Caco-2 (cell line): ENCODE measurements at regions not wholly inside any gene's neighbourhood (a gene's known extent, or its start where the extent isn't known, plus 50 kb on each side); places are given as distances from the start of the nearest gene placed in this dataset.

Experiments used
- BruUV-seq: library from RNA; stranded (reverse); fragments of 400-500 nt; replicated peaks from 2 replicates; lab custom pipeline; 2021; lab: Mats Ljungman, UMichigan
- CTCF ChIA-PET: fragments of 300-600 bp; sonication (Branson Sonifier 250); formaldehyde crosslinking; loops from one replicate; lab custom pipeline; 2022; ENCODE audit warnings: antibody characterized with exemption; lab: Charles Lee
- POLR2A ChIA-PET: fragments of 300-600 bp; sonication (Branson Sonifier 250); formaldehyde crosslinking; loops from one replicate; lab custom pipeline; 2022; ENCODE audit warnings: antibody characterized with exemption; lab: Charles Lee
- DNase-seq, 2 experiments: peaks; one replicate each; pipeline versions ENCODE4 v3.0.0 to v3.0.0-alpha.2; 2020 to 2022
- H3K27me3 ChIP-seq: replicated peaks from 2 replicates; pipeline ENCODE4 v1.6.0; 2011; ENCODE audit warnings: low read length; ENCODE audit not compliant: control insufficient read depth, insufficient read depth
- H3K36me3 ChIP-seq: 2 replicates; pipeline ENCODE4 v1.5.1; 2011; ENCODE audit warnings: low read length; ENCODE audit not compliant: control insufficient read depth, insufficient read depth
- H3K4me1 ChIP-seq: fragments of 250-450 bp; sonication (Bioruptor Pico); 2 replicates; pipeline ENCODE4 v1.5.1; 2020; ENCODE audit warnings: mild to moderate bottlenecking
- H3K4me3 ChIP-seq: 2 replicates; pipeline ENCODE4 v1.5.1; 2011; ENCODE audit warnings: low read depth, mild to moderate bottlenecking, control low read depth, low read length
- H3K9me3 ChIP-seq: fragments of 250-450 bp; sonication (Bioruptor Pico); 2 replicates; pipeline ENCODE4 v1.5.1; 2020; ENCODE audit warnings: mild to moderate bottlenecking, moderate library complexity
- H3K27ac Mint-ChIP-seq: one replicate; pipeline ENCODE4 v1.8.0; 2022; ENCODE audit warnings: mixed read lengths; ENCODE audit not compliant: unreplicated experiment
- H3K27me3 Mint-ChIP-seq: one replicate; pipeline ENCODE4 v1.8.0; 2022; ENCODE audit warnings: mixed read lengths; ENCODE audit not compliant: insufficient read depth, unreplicated experiment
- H3K36me3 Mint-ChIP-seq: one replicate; pipeline ENCODE4 v1.8.0; 2022; ENCODE audit warnings: mild to moderate bottlenecking, mixed read lengths; ENCODE audit not compliant: insufficient read depth, unreplicated experiment
- H3K4me1 Mint-ChIP-seq: one replicate; pipeline ENCODE4 v1.8.0; 2022; ENCODE audit warnings: low read depth, mixed read lengths; ENCODE audit not compliant: unreplicated experiment
- H3K4me3 Mint-ChIP-seq: one replicate; pipeline ENCODE4 v1.8.0; 2022; ENCODE audit warnings: mild to moderate bottlenecking, moderate library complexity, mixed read lengths; ENCODE audit not compliant: unreplicated experiment
- H3K9me3 Mint-ChIP-seq: one replicate; pipeline ENCODE4 v1.8.0; 2022; ENCODE audit warnings: mixed read lengths; ENCODE audit not compliant: unreplicated experiment
- intact Hi-C: fragments of 100-400 bp; cut with micrococcal nuclease; formaldehyde crosslinking; loops from one replicate; pipeline ENCODE4 v1.10.0; 2022; ENCODE audit not compliant: unreplicated experiment
- TF ChIP-seq, protein P1 (sequence below), 2 experiments: fragments of 200-600 bp in 1 of 2; IDR thresholded peaks; 1 replicate in 1 of 2; 2 replicates in 1 of 2; pipeline versions ENCODE4 v1.5.1 to v1.8.0; 2011 to 2022; ENCODE audit warnings: antibody characterized with exemption in 1 of 2, control low read depth in 1 of 2, inconsistent platforms in 1 of 2, low read depth in 1 of 2, low read length in 1 of 2, mild to moderate bottlenecking in 1 of 2, moderate library complexity in 1 of 2; ENCODE audit not compliant: insufficient read depth in 1 of 2, severe bottlenecking in 1 of 2, unreplicated experiment in 1 of 2

DNA sequence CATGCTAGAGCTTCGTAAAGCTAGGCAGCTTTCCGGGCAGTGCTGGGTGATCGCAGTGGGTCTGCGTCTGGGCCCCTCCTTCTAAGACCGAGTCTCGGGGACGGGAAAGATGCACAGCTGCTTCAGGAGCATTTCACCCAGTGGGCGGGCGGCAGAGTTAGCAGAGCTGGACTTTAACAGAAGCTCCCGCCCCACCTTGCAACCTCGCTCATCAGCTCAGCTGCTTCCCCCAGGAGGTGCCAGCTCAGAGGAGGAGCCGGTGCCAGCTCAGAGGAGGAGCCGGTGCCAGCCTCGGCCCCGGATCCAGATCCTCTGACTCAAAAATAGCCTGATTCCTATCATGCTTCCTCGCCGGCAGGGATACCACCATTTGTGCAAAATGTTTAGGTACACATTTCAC, 94.5 kb upstream of the RPS6KA2 start:
- Histone ChIP-seq H3K36me3 (no peaks in the 10 kb centered on the region), H3K4me1 (no peaks in the 10 kb centered on the region), H3K9me3 (no peaks in the 10 kb centered on the region), H3K27me3 (no peaks in the 10 kb centered on the region; the same call in 1 of the 2 replicates), H3K4me3 (no peak overlapping the region)
- Mint-ChIP-seq H3K27me3 (peaks cover 16% of the 10 kb centered on the region), H3K9me3 (no peaks in the 10 kb centered on the region), H3K4me1 (no peaks in the 10 kb centered on the region), H3K27ac (no peak overlapping the region), H3K36me3 (no peaks in the 10 kb centered on the region), H3K4me3 (no peak overlapping the region)
- intact Hi-C loops, result no loop called here
- no peak for DNase-seq
- CTCF ChIA-PET, result no interaction called here
- BruUV-seq, result no TSS peak
- TF ChIP-seq, protein P1, sequence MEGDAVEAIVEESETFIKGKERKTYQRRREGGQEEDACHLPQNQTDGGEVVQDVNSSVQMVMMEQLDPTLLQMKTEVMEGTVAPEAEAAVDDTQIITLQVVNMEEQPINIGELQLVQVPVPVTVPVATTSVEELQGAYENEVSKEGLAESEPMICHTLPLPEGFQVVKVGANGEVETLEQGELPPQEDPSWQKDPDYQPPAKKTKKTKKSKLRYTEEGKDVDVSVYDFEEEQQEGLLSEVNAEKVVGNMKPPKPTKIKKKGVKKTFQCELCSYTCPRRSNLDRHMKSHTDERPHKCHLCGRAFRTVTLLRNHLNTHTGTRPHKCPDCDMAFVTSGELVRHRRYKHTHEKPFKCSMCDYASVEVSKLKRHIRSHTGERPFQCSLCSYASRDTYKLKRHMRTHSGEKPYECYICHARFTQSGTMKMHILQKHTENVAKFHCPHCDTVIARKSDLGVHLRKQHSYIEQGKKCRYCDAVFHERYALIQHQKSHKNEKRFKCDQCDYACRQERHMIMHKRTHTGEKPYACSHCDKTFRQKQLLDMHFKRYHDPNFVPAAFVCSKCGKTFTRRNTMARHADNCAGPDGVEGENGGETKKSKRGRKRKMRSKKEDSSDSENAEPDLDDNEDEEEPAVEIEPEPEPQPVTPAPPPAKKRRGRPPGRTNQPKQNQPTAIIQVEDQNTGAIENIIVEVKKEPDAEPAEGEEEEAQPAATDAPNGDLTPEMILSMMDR (IDR thresholded peaks at IDR 0.05; ENCODE audit: insufficient read depth in 1 of 2, low read depth in 1 of 2, low read length in 1 of 2, severe bottlenecking in 1 of 2, unreplicated experiment in 1 of 2), result no peak
- POLR2A ChIA-PET, result no interaction called here

DNA sequence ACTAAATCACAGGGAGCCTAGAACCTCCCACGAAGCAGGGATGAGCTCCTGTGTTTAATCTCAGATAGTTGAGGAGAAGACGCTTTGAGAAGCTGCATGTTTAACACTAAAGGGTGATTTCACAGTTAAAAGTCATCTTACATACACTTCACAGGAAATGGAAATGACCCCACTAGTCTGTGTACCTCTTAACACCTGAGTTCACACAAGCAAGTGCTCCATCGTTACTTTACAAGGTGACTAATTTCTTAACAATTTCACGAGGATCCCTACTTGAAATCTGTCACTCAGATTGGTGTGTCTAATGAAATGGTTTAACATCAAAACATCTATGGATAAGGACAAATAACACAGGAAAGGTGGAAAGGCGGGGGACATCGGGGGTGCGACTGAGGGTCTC, 93.8 kb upstream of the RPS6KA2 start:
- no peak overlapping the region for H3K4me3 ChIP-seq
- H3K36me3 Mint-ChIP-seq, result no peaks in the 10 kb centered on the region
- H3K27ac Mint-ChIP-seq, result no peak overlapping the region
- TF ChIP-seq, protein P1 (IDR thresholded peaks at IDR 0.05; ENCODE audit: insufficient read depth in 1 of 2, low read depth in 1 of 2, low read length in 1 of 2, severe bottlenecking in 1 of 2, unreplicated experiment in 1 of 2), result no peak
- intact Hi-C loops, result no loop called here
- H3K36me3 ChIP-seq, result no peaks in the 10 kb centered on the region
- no peaks in the 10 kb centered on the region for H3K9me3 ChIP-seq
- no peaks in the 10 kb centered on the region for H3K9me3 Mint-ChIP-seq
- H3K27me3 ChIP-seq, result no peaks in the 10 kb centered on the region; the same call in 1 of the 2 replicates
- ChIA-PET POLR2A (no interaction called here), CTCF (no interaction called here)
- BruUV-seq, result no TSS peak
- no peak overlapping the region for H3K4me3 Mint-ChIP-seq
- no peak for DNase-seq
- no peaks in the 10 kb centered on the region for H3K4me1 Mint-ChIP-seq
- H3K4me1 ChIP-seq, result no peaks in the 10 kb centered on the region
- H3K27me3 Mint-ChIP-seq, result peaks cover 16% of the 10 kb centered on the region

DNA sequence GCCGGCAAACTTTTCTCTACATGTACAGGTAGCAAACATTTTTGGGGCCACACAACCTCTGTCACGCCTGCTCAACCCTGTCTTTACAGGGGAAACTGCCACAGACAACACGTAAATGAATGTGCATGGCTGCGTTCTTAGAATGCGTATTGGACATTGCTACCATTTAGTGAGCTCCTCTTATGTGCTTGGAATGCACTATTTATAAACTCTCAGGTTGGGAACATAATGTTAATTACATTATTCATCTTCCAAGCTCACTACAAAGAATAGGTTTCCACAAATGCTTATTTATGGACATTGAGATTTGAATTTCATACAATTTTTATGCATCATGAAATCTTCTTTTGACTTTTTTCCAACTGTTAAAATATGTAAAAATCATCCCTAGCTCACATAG, 92.0 kb upstream of the RPS6KA2 start:
- Mint-ChIP-seq H3K9me3 (no peaks in the 10 kb centered on the region), H3K4me3 (no peak overlapping the region), H3K4me1 (no peaks in the 10 kb centered on the region), H3K27ac (no peak overlapping the region), H3K27me3 (peaks cover 12% of the 10 kb centered on the region), H3K36me3 (no peaks in the 10 kb centered on the region)
- CTCF ChIA-PET, result no interaction called here
- BruUV-seq, result no TSS peak
- POLR2A ChIA-PET, result no interaction called here
- TF ChIP-seq, protein P1 (IDR thresholded peaks at IDR 0.05; ENCODE audit: insufficient read depth in 1 of 2, low read depth in 1 of 2, low read length in 1 of 2, severe bottlenecking in 1 of 2, unreplicated experiment in 1 of 2), result no peak
- Histone ChIP-seq H3K36me3 (no peaks in the 10 kb centered on the region), H3K9me3 (no peaks in the 10 kb centered on the region), H3K4me3 (no peak overlapping the region), H3K27me3 (no peaks in the 10 kb centered on the region; the same call in 1 of the 2 replicates), H3K4me1 (no peaks in the 10 kb centered on the region)
- intact Hi-C loops, result no loop called here
- DNase-seq, result no peak
